H1 (cell line): ENCODE measurements at regions not wholly inside any gene's neighbourhood (a gene's known extent, or its start where the extent isn't known, plus 50 kb on each side); places are given as distances from the start of the nearest gene placed in this dataset.

Experiments
- CTCF ChIA-PET: fragments of 300-600 bp; sonication (Branson Sonifier 250); formaldehyde crosslinking; loops from one replicate; lab custom pipeline; 2021; ENCODE audit not compliant: partially characterized antibody; lab: Charles Lee
- POLR2A ChIA-PET: fragments of 300-600 bp; sonication (Branson Sonifier 250); formaldehyde crosslinking; loops from one replicate; lab custom pipeline; 2021; ENCODE audit warnings: inconsistent platforms; ENCODE audit not compliant: partially characterized antibody; lab: Charles Lee
- DNase-seq, 2 experiments: peaks; one replicate each; pipeline versions ENCODE4 v3.0.0 to v3.0.0-alpha.2; 2010 to 2022; ENCODE audit warnings: low spot score in 2 of 2, low read depth in 1 of 2, mixed read lengths in 1 of 2
- FAIRE-seq: peaks from 2 replicates; lab custom pipeline; 2011; peaks lifted over from hg19 to GRCh38; lab: Jason Lieb, UNC
- H2AFZ ChIP-seq: 2 replicates; pipeline ENCODE4 v1.8.1; 2012; ENCODE audit warnings: low read length, inconsistent platforms
- H2AK5ac ChIP-seq: 2 replicates; pipeline ENCODE4 v1.6.1; 2013; ENCODE audit warnings: low read depth, low read length
- H2BK120ac ChIP-seq: replicated peaks from 2 replicates; pipeline ENCODE3; 2013; ENCODE audit warnings: low read depth, low read length, inconsistent platforms
- H2BK12ac ChIP-seq: 2 replicates; pipeline ENCODE4 v1.6.1; 2013; ENCODE audit warnings: low read depth, low read length
- H2BK15ac ChIP-seq: 2 replicates; pipeline ENCODE4 v1.6.1; 2013; ENCODE audit warnings: low read length
- H2BK20ac ChIP-seq: 2 replicates; pipeline ENCODE4 v1.6.1; 2013; ENCODE audit warnings: low read length
- H2BK5ac ChIP-seq: 2 replicates; pipeline ENCODE4 v1.6.1; 2013; ENCODE audit warnings: low read depth, low read length
- H3K14ac ChIP-seq: 2 replicates; pipeline ENCODE4 v1.6.1; 2013; ENCODE audit warnings: inconsistent platforms; ENCODE audit not compliant: insufficient read length
- H3K18ac ChIP-seq: 2 replicates; pipeline ENCODE4 v1.6.1; 2013; ENCODE audit warnings: low read length; ENCODE audit errors: extremely low read depth
- H3K23ac ChIP-seq: 2 replicates; pipeline ENCODE4 v1.6.1; 2013; ENCODE audit warnings: inconsistent platforms; ENCODE audit not compliant: insufficient read length
- H3K23me2 ChIP-seq: 2 replicates; pipeline ENCODE4 v1.6.1; 2013; ENCODE audit warnings: low read depth, low read length
- H3K27ac ChIP-seq: 2 replicates; pipeline ENCODE4 v1.6.1; 2011; ENCODE audit warnings: low read depth, low read length, inconsistent platforms
- H3K27me3 ChIP-seq, 4 experiments: replicated peaks in 1 of 4; 1 replicate in 1 of 4; 2 replicates in 3 of 4; pipeline versions ENCODE4 v1.6.1 to v1.8.1; 2011 to 2013; ENCODE audit warnings: low read length in 3 of 4, mild to moderate bottlenecking in 3 of 4, inconsistent platforms in 2 of 4, mixed read lengths in 2 of 4, moderate library complexity in 1 of 4; ENCODE audit not compliant: control insufficient read depth in 3 of 4, insufficient read depth in 3 of 4; ENCODE audit errors: extremely low read depth in 1 of 4
- H3K36me3 ChIP-seq, 4 experiments: 2 replicates each; pipeline versions ENCODE4 v1.6.1 to v1.8.1; 2011 to 2013; ENCODE audit warnings: mild to moderate bottlenecking in 4 of 4, low read length in 3 of 4, moderate library complexity in 2 of 4, control low read depth in 1 of 4, inconsistent platforms in 1 of 4; ENCODE audit not compliant: insufficient read depth in 4 of 4, control insufficient read depth in 2 of 4
- H3K4ac ChIP-seq: replicated peaks from 2 replicates; pipeline ENCODE3; 2013; ENCODE audit warnings: low read length, low read depth, mixed read lengths, inconsistent platforms; ENCODE audit not compliant: insufficient read length
- H3K4me1 ChIP-seq, 4 experiments: replicated peaks in 1 of 4; 1 replicate in 1 of 4; 2 replicates in 3 of 4; pipeline versions ENCODE4 v1.6.1 to v1.8.1; 2011 to 2013; ENCODE audit warnings: low read length in 3 of 4, inconsistent platforms in 2 of 4, mixed read lengths in 1 of 4; ENCODE audit not compliant: insufficient read depth in 4 of 4, control insufficient read depth in 3 of 4
- H3K4me2 ChIP-seq, 2 experiments: 2 replicates each; pipeline versions ENCODE4 v1.6.1 to v1.8.1; 2011 to 2013; ENCODE audit warnings: low read depth in 2 of 2, low read length in 2 of 2, control low read depth in 1 of 2, inconsistent platforms in 1 of 2, mild to moderate bottlenecking in 1 of 2; ENCODE audit not compliant: insufficient read depth in 1 of 2
- H3K4me3 ChIP-seq, 4 experiments: fragments of 200-600, 300-600 bp in 1 of 4; sonication (generic), shearing (Covaris generic), sonication (Bioruptor Twin) in 1 of 4; 2 replicates each; pipeline versions ENCODE4 v1.5.1 to v1.8.1; 2011 to 2016; ENCODE audit warnings: low read length in 4 of 4, low read depth in 3 of 4, control low read depth in 2 of 4, inconsistent platforms in 2 of 4, mild to moderate bottlenecking in 2 of 4, mixed read lengths in 1 of 4, moderate library complexity in 1 of 4; ENCODE audit not compliant: insufficient read depth in 2 of 4; ENCODE audit errors: extremely low read depth in 1 of 4
- H3K56ac ChIP-seq: replicated peaks from 2 replicates; pipeline ENCODE3; 2013; ENCODE audit warnings: low read depth, mild to moderate bottlenecking, mixed read lengths, low read length, inconsistent platforms; ENCODE audit not compliant: insufficient read length
- H3K79me1 ChIP-seq: 2 replicates; pipeline ENCODE4 v1.6.1; 2013; ENCODE audit warnings: low read depth, low read length, control low read depth
- H3K79me2 ChIP-seq, 2 experiments: 2 replicates each; pipeline versions ENCODE4 v1.6.1 to v1.8.1; 2012 to 2013; ENCODE audit warnings: low read length in 2 of 2, mild to moderate bottlenecking in 2 of 2, inconsistent platforms in 1 of 2; ENCODE audit not compliant: insufficient read depth in 2 of 2, control insufficient read depth in 1 of 2
- H3K9ac ChIP-seq, 4 experiments: replicated peaks in 1 of 4; 1 replicate in 1 of 4; 2 replicates in 3 of 4; pipeline versions ENCODE4 v1.6.1 to v1.8.1; 2011 to 2013; ENCODE audit warnings: low read depth in 3 of 4, low read length in 3 of 4, control low read depth in 2 of 4, mild to moderate bottlenecking in 2 of 4, moderate library complexity in 2 of 4, inconsistent platforms in 1 of 4; ENCODE audit errors: extremely low read depth in 1 of 4
- H3K9me3 ChIP-seq, 2 experiments: 2 replicates each; pipeline versions ENCODE4 v1.6.1 to v1.8.1; 2012 to 2013; ENCODE audit warnings: mild to moderate bottlenecking in 2 of 2, moderate library complexity in 2 of 2, control low read depth in 1 of 2, inconsistent platforms in 1 of 2, low read depth in 1 of 2, low read length in 1 of 2, mixed read lengths in 1 of 2; ENCODE audit not compliant: insufficient read depth in 2 of 2
- H4K20me1 ChIP-seq, 2 experiments: replicated peaks in 1 of 2; 2 replicates each; pipeline versions ENCODE3 to v1.8.1; 2011 to 2013; ENCODE audit warnings: inconsistent platforms in 2 of 2, low read length in 2 of 2, mild to moderate bottlenecking in 1 of 2; ENCODE audit not compliant: insufficient read depth in 2 of 2, control insufficient read depth in 1 of 2
- H4K5ac ChIP-seq: 2 replicates; pipeline ENCODE4 v1.6.1; 2013; ENCODE audit warnings: low read length, low read depth, mixed read lengths, inconsistent platforms; ENCODE audit not compliant: insufficient read length
- H4K8ac ChIP-seq: 2 replicates; pipeline ENCODE4 v1.8.0; 2013; ENCODE audit warnings: mild to moderate bottlenecking, moderate library complexity, low read length, inconsistent platforms; ENCODE audit not compliant: insufficient read depth; ENCODE audit errors: extremely low read depth
- H4K91ac ChIP-seq: replicated peaks from 2 replicates; pipeline ENCODE3; 2013; ENCODE audit warnings: low read length, mixed read lengths, inconsistent platforms; ENCODE audit not compliant: insufficient read length
- BACH1 ChIP-seq: IDR thresholded peaks from 2 replicates; pipeline ENCODE4 v1.6.1; 2012; ENCODE audit warnings: low read length, improper control_type of control experiment
- CBX5 ChIP-seq: fragments of 300-800, 300-1000 bp; sonication (generic); IDR thresholded peaks from 2 replicates; pipeline ENCODE4 v1.7.1; 2016; ENCODE audit warnings: antibody characterized with exemption, low read length, low read depth
- CHD1 ChIP-seq: IDR thresholded peaks from 2 replicates; pipeline ENCODE4 v1.6.1; 2012; ENCODE audit warnings: low read depth, low read length, improper control_type of control experiment
- EZH2 ChIP-seq: fragments of 200-600 bp; sonication (generic); IDR thresholded peaks from 2 replicates; pipeline ENCODE4 v1.7.1; 2012; ENCODE audit warnings: low read depth, mild to moderate bottlenecking, moderate library complexity, low read length, inconsistent platforms; ENCODE audit not compliant: severe bottlenecking
- GTF2F1 ChIP-seq: IDR thresholded peaks from 2 replicates; pipeline ENCODE4 v1.6.1; 2012; ENCODE audit warnings: low read depth, low read length, improper control_type of control experiment, borderline replicate concordance
- JUN ChIP-seq: IDR thresholded peaks from 2 replicates; pipeline ENCODE4 v1.6.1; 2011; ENCODE audit warnings: low read depth, mild to moderate bottlenecking, improper control_type of control experiment, low read length
- KDM1A ChIP-seq: fragments of 200-600, 300-600 bp; sonication (generic); IDR thresholded peaks from 2 replicates; pipeline ENCODE4 v1.7.1; 2016; ENCODE audit warnings: mild to moderate bottlenecking, low read length, borderline replicate concordance
- POU5F1 ChIP-seq: IDR thresholded peaks from 2 replicates; pipeline ENCODE4 v1.6.1; 2011; ENCODE audit warnings: low read depth, mild to moderate bottlenecking, low read length, moderate library complexity
- SAP30 ChIP-seq: fragments of 300-600 bp; sonication (generic); IDR thresholded peaks from 2 replicates; pipeline ENCODE4 v1.7.1; 2012; ENCODE audit warnings: low read length, moderate library complexity, mild to moderate bottlenecking, inconsistent platforms; ENCODE audit not compliant: insufficient read depth, insufficient replicate concordance
- TCF12 ChIP-seq: IDR thresholded peaks from 2 replicates; pipeline ENCODE4 v1.6.1; 2011; ENCODE audit warnings: low read depth, mild to moderate bottlenecking, low read length
- TEAD4 ChIP-seq: IDR thresholded peaks from 2 replicates; pipeline ENCODE4 v1.6.1; 2012; ENCODE audit warnings: low read depth, low read length, inconsistent platforms, mixed read lengths
- ZNF274 ChIP-seq: IDR thresholded peaks from 2 replicates; pipeline ENCODE4 v1.7.0; 2012; ENCODE audit warnings: low read length, borderline replicate concordance; ENCODE audit errors: extremely low read depth
- WGBS, 2 experiments: shearing (Covaris generic) in 1 of 2; methylation state at CpG; one replicate each; pipeline versions ENCODE4 v1.1.6 to v1.1.7; 2013 to 2015; ENCODE audit warnings: low lambda C conversion rate in 2 of 2, mixed read lengths in 2 of 2, inconsistent platforms in 1 of 2, low coverage in 1 of 2, missing lambda C conversion rate in 1 of 2; ENCODE audit not compliant: insufficient replicate concordance in 2 of 2, insufficient coverage in 1 of 2, insufficient read length in 1 of 2; ENCODE audit errors: extremely low coverage in 1 of 2, missing lambda C conversion rate in 1 of 2; 5-methylcytosine and 5-hydroxymethylcytosine counted together

DNA sequence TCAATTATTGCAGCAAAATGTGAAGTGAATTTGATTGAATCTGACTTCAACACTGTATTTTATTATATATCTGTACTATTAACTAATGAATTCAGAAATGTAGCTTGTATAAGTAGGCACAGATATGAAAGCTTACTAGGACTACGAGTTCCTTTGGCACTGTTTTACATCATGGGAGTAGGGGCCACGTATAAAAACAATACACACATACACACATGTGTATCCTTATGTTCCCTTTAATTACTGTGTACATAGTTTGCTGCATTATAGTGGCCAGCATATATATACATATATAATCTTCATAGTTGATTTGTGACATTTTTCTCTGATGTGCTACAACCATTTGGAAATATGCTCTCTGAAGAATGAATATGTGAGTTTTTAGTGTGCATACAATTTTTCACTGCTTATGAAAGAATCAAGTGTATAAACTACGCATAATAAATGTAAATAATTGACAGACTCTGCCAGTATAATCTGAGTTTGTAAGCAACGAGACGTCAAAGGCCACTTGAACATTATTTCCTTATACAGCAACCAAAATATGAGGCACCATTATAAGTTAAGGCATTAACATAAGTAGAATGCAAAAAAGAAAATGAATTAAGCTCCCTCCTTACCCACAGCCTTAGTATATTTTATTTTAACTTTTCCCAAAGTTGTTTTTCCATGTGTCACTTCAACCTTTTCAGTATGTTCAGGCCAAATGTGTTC lies 98.1 kb upstream of the GALNT5 start:
- H2BK12ac ChIP-seq = no peak overlapping the region
- no peak overlapping the region for H4K8ac ChIP-seq
- H3K56ac ChIP-seq = no peak overlapping the region
- no peak overlapping the region for H2BK20ac ChIP-seq
- no peak overlapping the region for H2AK5ac ChIP-seq
- H3K9ac ChIP-seq = no peak overlapping the region
- H3K14ac ChIP-seq = no peak overlapping the region
- TF ChIP-seq POU5F1 (no peak), TEAD4 (no peak), KDM1A (no peak), TCF12 (no peak), GTF2F1 (no peak), BACH1 (no peak), CHD1 (no peak), CBX5 (no peak), ZNF274 (no peak), EZH2 (no peak), SAP30 (no peak), JUN (no peak)
- H3K4me2 ChIP-seq = no peak overlapping the region
- no peak overlapping the region for H3K4ac ChIP-seq
- H3K36me3 ChIP-seq = no peaks in the 10 kb centered on the region
- H3K79me1 ChIP-seq = no peaks in the 10 kb centered on the region
- no peaks in the 10 kb centered on the region for H3K27me3 ChIP-seq
- FAIRE-seq (no peak), DNase-seq (no peak)
- WGBS, 2 experiments = 84% methylated on average over 5 of the region's 5 CpGs; no CpG with 5 or more reads in 1 of the 2 experiments
- no peak overlapping the region for H3K27ac ChIP-seq
- POLR2A ChIA-PET = no interaction called here
- H4K91ac ChIP-seq = no peak overlapping the region
- no peaks in the 10 kb centered on the region for H3K79me2 ChIP-seq
- H4K5ac ChIP-seq = no peak overlapping the region
- no peaks in the 10 kb centered on the region for H3K4me1 ChIP-seq
- H3K9me3 ChIP-seq = no peaks in the 10 kb centered on the region
- H3K23me2 ChIP-seq = no peaks in the 10 kb centered on the region
- H2BK5ac ChIP-seq = no peak overlapping the region
- no peak overlapping the region for H2AFZ ChIP-seq
- no peak overlapping the region for H3K23ac ChIP-seq
- no peak overlapping the region for H2BK120ac ChIP-seq
- CTCF ChIA-PET = no interaction called here
- H3K18ac ChIP-seq = no peak overlapping the region
- H4K20me1 ChIP-seq = no peaks in the 10 kb centered on the region
- no peak overlapping the region for H3K4me3 ChIP-seq
- no peak overlapping the region for H2BK15ac ChIP-seq
